Activated T-helper 2 cell treated with anti-CD3 and anti-CD28 coated beads, Interferon-gamma antibody, Interleukin-2, Interleukin-4, amounts not matched to agents 10 μg/mL and 5 μg/mL and 100 μg/mL, durations not matched to agents 14 hours and 24 hours and 36 hours (primary cell): ENCODE measurements at regions not wholly inside any gene's neighbourhood (a gene's known extent, or its start where the extent isn't known, plus 50 kb on each side); places are given as distances from the start of the nearest gene placed in this dataset.
"Not testable (repeated sequence)": the region's sequence is repeated elsewhere in the genome, so short reads cannot be mapped to it uniquely, and the experiment has no call there.

ENCODE experiments used
- DNase-seq: peaks from one replicate; pipeline ENCODE4 v3.0.0; 2021; ENCODE audit warnings: low spot score
- H3K27ac Mint-ChIP-seq: one replicate; pipeline ENCODE4 v1.8.0; 2021; ENCODE audit warnings: mixed read lengths
- H3K27me3 Mint-ChIP-seq: one replicate; pipeline ENCODE4 v1.8.0; 2021; ENCODE audit warnings: low read depth, mixed read lengths
- H3K36me3 Mint-ChIP-seq: one replicate; pipeline ENCODE4 v1.8.0; 2021; ENCODE audit warnings: low read depth, mixed read lengths
- H3K4me1 Mint-ChIP-seq: one replicate; pipeline ENCODE4 v1.8.0; 2021; ENCODE audit warnings: low read depth, mixed read lengths
- H3K4me3 Mint-ChIP-seq: one replicate; pipeline ENCODE4 v1.8.0; 2021; ENCODE audit warnings: low read depth, mild to moderate bottlenecking, moderate library complexity, mixed read lengths
- H3K9me3 Mint-ChIP-seq: one replicate; pipeline ENCODE4 v1.8.0; 2021; ENCODE audit warnings: mixed read lengths
- intact Hi-C: fragments of 100-400 bp; cut with micrococcal nuclease; formaldehyde crosslinking; loops from one replicate; pipeline ENCODE4 v1.15.1; 2023

- H3K27me3 Mint-ChIP-seq, result peaks cover 4% of the 10 kb centered on the region
Measured at GRCh38 chr2:48194641-48195040, 119.8 kb upstream of the FOXN2 start.

GRCh38 chr2:48195169-48195568 is 119.3 kb upstream of the FOXN2 start:
- no peak for DNase-seq
- Mint-ChIP-seq H3K27me3 (peaks cover 4% of the 10 kb centered on the region), H3K9me3 (no peaks in the 10 kb centered on the region), H3K36me3 (no peaks in the 10 kb centered on the region), H3K4me1 (no peaks in the 10 kb centered on the region), H3K4me3 (no peak overlapping the region), H3K27ac (no peak overlapping the region)
- intact Hi-C loops, result no loop called here

More at GRCh38 chr2:48194641-48195040, 119.8 kb upstream of the FOXN2 start:
- H3K36me3 Mint-ChIP-seq, result no peaks in the 10 kb centered on the region
- no peaks in the 10 kb centered on the region for H3K9me3 Mint-ChIP-seq
- intact Hi-C loops, result no loop called here
- H3K4me3 Mint-ChIP-seq, result no peak overlapping the region
- H3K4me1 Mint-ChIP-seq, result peaks cover 4% of the 10 kb centered on the region
- H3K27ac Mint-ChIP-seq, result no peak overlapping the region
- no peak for DNase-seq

GRCh38 chr2:48197618-48198017 is 116.9 kb upstream of the FOXN2 start:
- DNase-seq, result no peak
- H3K36me3 Mint-ChIP-seq, result no peaks in the 10 kb centered on the region
- H3K27ac Mint-ChIP-seq, result no peak overlapping the region
- peaks cover 4% of the 10 kb centered on the region for H3K27me3 Mint-ChIP-seq
- intact Hi-C loops, result no loop called here
- H3K4me1 Mint-ChIP-seq, result no peaks in the 10 kb centered on the region
- H3K4me3 Mint-ChIP-seq, result no peak overlapping the region
- H3K9me3 Mint-ChIP-seq, result no peaks in the 10 kb centered on the region

- no peaks in the 10 kb centered on the region for H3K36me3 Mint-ChIP-seq
- intact Hi-C loops, result no loop called here
- H3K27me3 Mint-ChIP-seq, result peaks cover 4% of the 10 kb centered on the region
- DNase-seq, result no peak
- no peaks in the 10 kb centered on the region for H3K9me3 Mint-ChIP-seq
- no peak overlapping the region for H3K4me3 Mint-ChIP-seq
- H3K27ac Mint-ChIP-seq, result no peak overlapping the region
- H3K4me1 Mint-ChIP-seq, result no peaks in the 10 kb centered on the region
Measured at GRCh38 chr2:48198371-48198770, 116.1 kb upstream of the FOXN2 start.

GRCh38 chr2:48199070-48199469 is 115.4 kb upstream of the FOXN2 start:
- DNase-seq, result no peak
- H3K36me3 Mint-ChIP-seq, result no peaks in the 10 kb centered on the region
- no peak overlapping the region for H3K27ac Mint-ChIP-seq
- H3K27me3 Mint-ChIP-seq, result peaks cover 1% of the 10 kb centered on the region
- no peaks in the 10 kb centered on the region for H3K4me1 Mint-ChIP-seq
- intact Hi-C loops, result no loop called here
- no peaks in the 10 kb centered on the region for H3K9me3 Mint-ChIP-seq
- no peak overlapping the region for H3K4me3 Mint-ChIP-seq

- H3K9me3 Mint-ChIP-seq, result no peaks in the 10 kb centered on the region
- intact Hi-C loops, result no loop called here
- DNase-seq, result no peak
- H3K27me3 Mint-ChIP-seq, result no peaks in the 10 kb centered on the region
- H3K4me3 Mint-ChIP-seq, result no peak overlapping the region
- H3K36me3 Mint-ChIP-seq, result no peaks in the 10 kb centered on the region
- H3K4me1 Mint-ChIP-seq, result peaks cover 2% of the 10 kb centered on the region
- H3K27ac Mint-ChIP-seq, result no peak overlapping the region
Measured at GRCh38 chr2:48200620-48201293, 113.7 kb upstream of the FOXN2 start.

- DNase-seq, H3K4me3 Mint-ChIP-seq: not testable (repeated sequence)
Measured at GRCh38 chr2:48201435-48201834, 113.0 kb upstream of the FOXN2 start.

GRCh38 chr2:48202863-48203642 is 111.4 kb upstream of the FOXN2 start:
- no peaks in the 10 kb centered on the region for H3K27me3 Mint-ChIP-seq
- H3K4me1 Mint-ChIP-seq, result peaks cover 4% of the 10 kb centered on the region
- intact Hi-C loops, result no loop called here
- H3K36me3 Mint-ChIP-seq, result no peaks in the 10 kb centered on the region
- no peak for DNase-seq
- H3K4me3 Mint-ChIP-seq, result no peak overlapping the region
- no peaks in the 10 kb centered on the region for H3K9me3 Mint-ChIP-seq
- no peak overlapping the region for H3K27ac Mint-ChIP-seq

More at GRCh38 chr2:48201435-48201834, 113.0 kb upstream of the FOXN2 start:
- H3K27me3 Mint-ChIP-seq, H3K27ac Mint-ChIP-seq, H3K4me1 Mint-ChIP-seq, H3K9me3 Mint-ChIP-seq, intact Hi-C loops, H3K36me3 Mint-ChIP-seq: not testable (repeated sequence)

- no peak for DNase-seq
- H3K36me3 Mint-ChIP-seq, result no peaks in the 10 kb centered on the region
- H3K9me3 Mint-ChIP-seq, result no peaks in the 10 kb centered on the region
- no peak overlapping the region for H3K4me3 Mint-ChIP-seq
- H3K27me3 Mint-ChIP-seq, result peaks cover 2% of the 10 kb centered on the region
- intact Hi-C loops, result no loop called here
- peaks cover 4% of the 10 kb centered on the region for H3K4me1 Mint-ChIP-seq
- H3K27ac Mint-ChIP-seq, result no peak overlapping the region
Measured at GRCh38 chr2:48203668-48204067, 110.8 kb upstream of the FOXN2 start.

- H3K4me1 Mint-ChIP-seq, result peaks cover 4% of the 10 kb centered on the region
- intact Hi-C loops, result no loop called here
- peaks cover 3% of the 10 kb centered on the region for H3K27me3 Mint-ChIP-seq
- DNase-seq, result no peak
- H3K4me3 Mint-ChIP-seq, result no peak overlapping the region
- no peak overlapping the region for H3K27ac Mint-ChIP-seq
- H3K9me3 Mint-ChIP-seq, result no peaks in the 10 kb centered on the region
- H3K36me3 Mint-ChIP-seq, result no peaks in the 10 kb centered on the region
Measured at GRCh38 chr2:48204750-48205136, 109.7 kb upstream of the FOXN2 start.

GRCh38 chr2:48205137-48205798 is 109.2 kb upstream of the FOXN2 start:
- no peak for DNase-seq
- H3K27me3 Mint-ChIP-seq, result peaks cover 3% of the 10 kb centered on the region
- H3K36me3 Mint-ChIP-seq, result no peaks in the 10 kb centered on the region
- no peaks in the 10 kb centered on the region for H3K9me3 Mint-ChIP-seq
- no peak overlapping the region for H3K4me3 Mint-ChIP-seq
- no peak overlapping the region for H3K27ac Mint-ChIP-seq
- peaks cover 4% of the 10 kb centered on the region for H3K4me1 Mint-ChIP-seq
- intact Hi-C loops, result no loop called here

- not testable (repeated sequence) for H3K27ac Mint-ChIP-seq, H3K27me3 Mint-ChIP-seq, H3K36me3 Mint-ChIP-seq
Measured at GRCh38 chr2:48206056-48206656, 108.3 kb upstream of the FOXN2 start.

GRCh38 chr2:48207201-48207641 is 107.3 kb upstream of the FOXN2 start:
- H3K36me3 Mint-ChIP-seq, result no peaks in the 10 kb centered on the region
- no peak overlapping the region for H3K27ac Mint-ChIP-seq
- no peaks in the 10 kb centered on the region for H3K9me3 Mint-ChIP-seq
- intact Hi-C loops, result no loop called here
- H3K4me1 Mint-ChIP-seq, result peaks cover 4% of the 10 kb centered on the region
- H3K4me3 Mint-ChIP-seq, result no peak overlapping the region
- H3K27me3 Mint-ChIP-seq, result peaks cover 3% of the 10 kb centered on the region
- no peak for DNase-seq

More at GRCh38 chr2:48206056-48206656, 108.3 kb upstream of the FOXN2 start:
- H3K4me3 Mint-ChIP-seq, H3K9me3 Mint-ChIP-seq, intact Hi-C loops, DNase-seq, H3K4me1 Mint-ChIP-seq: not testable (repeated sequence)
